ENCODE measurements at regions not wholly inside any gene's neighbourhood (a gene's known extent, or its start where the extent isn't known, plus 50 kb on each side); places are given as distances from the start of the nearest gene placed in this dataset.

DNA sequence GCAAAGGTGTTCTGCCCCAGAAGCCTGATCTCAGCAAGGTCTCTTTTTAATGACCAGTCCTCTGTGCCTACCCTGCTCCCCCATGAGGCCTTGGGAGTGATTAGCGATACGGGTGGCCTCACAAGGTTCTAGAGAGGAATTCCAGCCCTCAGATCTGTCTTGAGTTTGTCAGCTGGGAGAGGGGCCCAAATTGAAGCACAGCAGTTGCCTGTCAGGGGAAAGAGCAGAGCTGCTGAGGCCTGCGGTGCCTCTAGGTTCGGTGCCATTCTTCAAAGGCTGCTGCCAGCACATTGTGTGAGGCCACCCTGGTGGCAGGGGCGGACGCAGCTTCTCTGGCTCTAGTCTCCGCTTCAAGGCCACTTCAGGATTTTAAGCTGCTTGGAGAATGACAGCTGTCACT lies 85.7 kb upstream of the GRIA1 start:
- H3K4me3 ChIP-seq (ENCODE audit: control insufficient read depth in 2 of 3, extremely low read depth in 1 of 3, insufficient read depth in 2 of 3, low read depth in 1 of 3, low read length in 3 of 3): no peak overlapping the region
- TF ChIP-seq CTCF (optimal IDR thresholded peaks at IDR 0.05 in 1 of 3, IDR thresholded peaks at IDR 0.05 in 1 of 3, conservative IDR thresholded peaks at IDR 0.05 in 1 of 3; ENCODE audit: extremely low read depth in 1 of 3, insufficient read depth in 2 of 3, low read length in 3 of 3): no peak
- no peak for TF ChIP-seq EZH2 (IDR thresholded peaks at IDR 0.05; ENCODE audit: low read length)
- H3K9me3 ChIP-seq (ENCODE audit: control insufficient read depth, low read depth, low read length): no peaks in the 10 kb centered on the region
- H2AFZ ChIP-seq (ENCODE audit: control insufficient read depth, low read length): no peak overlapping the region
- FAIRE-seq (no peak), DNase-seq (ENCODE audit: low read depth, low spot score) (no peak)
- no peaks in the 10 kb centered on the region for H3K27me3 ChIP-seq (ENCODE audit: control insufficient read depth, extremely low read depth, insufficient read depth, low read length)
- peaks cover 2% of the 10 kb centered on the region for H3K4me1 ChIP-seq (ENCODE audit: control insufficient read depth, extremely low read depth, insufficient read depth, low read length)
- H3K27ac ChIP-seq (ENCODE audit: control insufficient read depth, insufficient read depth, low read length): no peak overlapping the region
- no peak overlapping the region for H3K4me2 ChIP-seq (ENCODE audit: control insufficient read depth, extremely low read depth, insufficient read depth, low read depth, low read length)
- no peaks in the 10 kb centered on the region for H3K79me2 ChIP-seq (ENCODE audit: control insufficient read depth, insufficient read depth, low read length)
- no peaks in the 10 kb centered on the region for H3K36me3 ChIP-seq (ENCODE audit: control insufficient read depth in 2 of 2, extremely low read depth in 1 of 2, insufficient read depth in 2 of 2, low read length in 2 of 2)
- no peaks in the 10 kb centered on the region for H3K9me1 ChIP-seq (ENCODE audit: control insufficient read depth, extremely low read depth, insufficient read depth, low read length)
- dilution Hi-C loops (cut with MboI; ENCODE audit: extremely low pct_ligation_motif_present, low sequenced_read_pairs): no loop called here
- no peaks in the 10 kb centered on the region for H4K20me1 ChIP-seq (ENCODE audit: control insufficient read depth, extremely low read depth, insufficient read depth, low read length)
- no peak overlapping the region for H3K9ac ChIP-seq (ENCODE audit: control insufficient read depth, extremely low read depth, insufficient read depth, low read length)

GRCh38 chr5:153421676-153422075 lies 68.8 kb upstream of the GRIA1 start:
- H3K4me3 ChIP-seq (ENCODE audit: control insufficient read depth in 2 of 3, extremely low read depth in 1 of 3, insufficient read depth in 2 of 3, low read depth in 1 of 3, low read length in 3 of 3): no peak overlapping the region
- dilution Hi-C loops (cut with MboI; ENCODE audit: extremely low pct_ligation_motif_present, low sequenced_read_pairs): no loop called here
- H3K79me2 ChIP-seq (ENCODE audit: control insufficient read depth, insufficient read depth, low read length): no peaks in the 10 kb centered on the region
- H3K9me3 ChIP-seq (ENCODE audit: control insufficient read depth, low read depth, low read length): no peaks in the 10 kb centered on the region
- H3K27ac ChIP-seq (ENCODE audit: control insufficient read depth, insufficient read depth, low read length): no peak overlapping the region
- no peak overlapping the region for H3K4me2 ChIP-seq (ENCODE audit: control insufficient read depth, extremely low read depth, insufficient read depth, low read depth, low read length)
- no peaks in the 10 kb centered on the region for H3K9me1 ChIP-seq (ENCODE audit: control insufficient read depth, extremely low read depth, insufficient read depth, low read length)
- H2AFZ ChIP-seq (ENCODE audit: control insufficient read depth, low read length): no peak overlapping the region
- TF ChIP-seq CTCF (optimal IDR thresholded peaks at IDR 0.05 in 1 of 3, IDR thresholded peaks at IDR 0.05 in 1 of 3, conservative IDR thresholded peaks at IDR 0.05 in 1 of 3; ENCODE audit: extremely low read depth in 1 of 3, insufficient read depth in 2 of 3, low read length in 3 of 3) (no peak), EZH2 (IDR thresholded peaks at IDR 0.05; ENCODE audit: low read length) (no peak)
- H3K27me3 ChIP-seq (ENCODE audit: control insufficient read depth, extremely low read depth, insufficient read depth, low read length): no peaks in the 10 kb centered on the region
- no peak overlapping the region for H3K9ac ChIP-seq (ENCODE audit: control insufficient read depth, extremely low read depth, insufficient read depth, low read length)
- H3K36me3 ChIP-seq (ENCODE audit: control insufficient read depth in 2 of 2, extremely low read depth in 1 of 2, insufficient read depth in 2 of 2, low read length in 2 of 2): no peaks in the 10 kb centered on the region
- DNase-seq (ENCODE audit: low read depth, low spot score): no peak
- no peak for FAIRE-seq
- H3K4me1 ChIP-seq (ENCODE audit: control insufficient read depth, extremely low read depth, insufficient read depth, low read length): no peaks in the 10 kb centered on the region
- H4K20me1 ChIP-seq (ENCODE audit: control insufficient read depth, extremely low read depth, insufficient read depth, low read length): no peaks in the 10 kb centered on the region
